DND-41 (cell line): ENCODE measurements at regions not wholly inside any gene's neighbourhood (a gene's known extent, or its start where the extent isn't known, plus 50 kb on each side); places are given as distances from the start of the nearest gene placed in this dataset.

Source experiments
- ATAC-seq: fragments of 200-7000 bp; cut with Tn5 transposase; 3 replicates; pipeline ENCODE4 v1.9.1; 2021; ENCODE audit warnings: low read depth; ENCODE audit not compliant: insufficient read depth
- DNase-seq: peaks from one replicate; pipeline ENCODE4 v3.0.0-alpha.2; 2020
- H2AFZ ChIP-seq: 2 replicates; pipeline ENCODE4 v1.6.0; 2012; ENCODE audit warnings: low read depth, low read length
- H3K27ac ChIP-seq: 2 replicates; pipeline ENCODE4 v1.5.1; 2012; ENCODE audit warnings: low read length, inconsistent platforms
- H3K27me3 ChIP-seq: fragments of 200-600 bp; sonication (generic); 2 replicates; pipeline ENCODE4 v1.6.0; 2012; ENCODE audit warnings: low read length, mild to moderate bottlenecking, inconsistent platforms; ENCODE audit not compliant: insufficient read depth, poor library complexity
- H3K36me3 ChIP-seq: 2 replicates; pipeline ENCODE4 v1.5.1; 2012; ENCODE audit warnings: low read length, inconsistent platforms; ENCODE audit not compliant: insufficient read depth
- H3K4me1 ChIP-seq: 2 replicates; pipeline ENCODE4 v1.5.1; 2012; ENCODE audit warnings: mild to moderate bottlenecking, low read length; ENCODE audit not compliant: insufficient read depth
- H3K4me2 ChIP-seq: 2 replicates; pipeline ENCODE4 v1.6.0; 2012; ENCODE audit warnings: mild to moderate bottlenecking, moderate library complexity, low read length, inconsistent platforms; ENCODE audit not compliant: insufficient read depth
- H3K4me3 ChIP-seq, 2 experiments: fragments of 200-600 bp in 1 of 2; shearing (Covaris generic) in 1 of 2; 2 replicates each; pipeline ENCODE4 v1.5.1; 2012 to 2016; ENCODE audit warnings: inconsistent platforms in 2 of 2, low read length in 2 of 2, mild to moderate bottlenecking in 2 of 2, low read depth in 1 of 2, moderate library complexity in 1 of 2
- H3K79me2 ChIP-seq: 2 replicates; pipeline ENCODE4 v1.6.0; 2012; ENCODE audit warnings: low read length, inconsistent platforms; ENCODE audit not compliant: insufficient read depth
- H3K9ac ChIP-seq: 2 replicates; pipeline ENCODE4 v1.6.0; 2012; ENCODE audit warnings: low read depth, mild to moderate bottlenecking, inconsistent platforms, low read length, moderate library complexity
- H3K9me3 ChIP-seq: 2 replicates; pipeline ENCODE4 v1.5.1; 2012; ENCODE audit warnings: low read length, moderate library complexity, mild to moderate bottlenecking, inconsistent platforms; ENCODE audit not compliant: insufficient read depth, severe bottlenecking
- H4K20me1 ChIP-seq: 2 replicates; pipeline ENCODE4 v1.6.0; 2012; ENCODE audit warnings: low read length; ENCODE audit not compliant: insufficient read depth
- CTCF ChIP-seq: IDR thresholded peaks from 2 replicates; pipeline ENCODE4 v1.5.1; 2012; ENCODE audit warnings: borderline replicate concordance, low read length, moderate library complexity, mild to moderate bottlenecking; ENCODE audit not compliant: poor library complexity, severe bottlenecking; ENCODE audit errors: extremely low read depth
- EZH2 ChIP-seq: IDR thresholded peaks from 3 replicates; pipeline ENCODE4 v1.6.1; 2012; ENCODE audit warnings: borderline replicate concordance, low read depth, mild to moderate bottlenecking, moderate library complexity, low read length, inconsistent platforms; ENCODE audit not compliant: severe bottlenecking

- no peak for DNase-seq
- H3K4me3 ChIP-seq, result no peak overlapping the region
- H3K4me1 ChIP-seq, result no peaks in the 10 kb centered on the region
- no peak overlapping the region for H2AFZ ChIP-seq
- H4K20me1 ChIP-seq, result no peaks in the 10 kb centered on the region
- no peak overlapping the region for H3K27ac ChIP-seq
- H3K9ac ChIP-seq, result no peak overlapping the region
- H3K36me3 ChIP-seq, result no peaks in the 10 kb centered on the region
- H3K9me3 ChIP-seq, result no peaks in the 10 kb centered on the region
- TF ChIP-seq EZH2, result no peak
- TF ChIP-seq CTCF, result no peak
- no peaks in the 10 kb centered on the region for H3K79me2 ChIP-seq
- ATAC-seq, result no peak
- H3K27me3 ChIP-seq, result no peaks in the 10 kb centered on the region
- H3K4me2 ChIP-seq, result no peak overlapping the region
These were observed 82.9 kb upstream of the APBB1IP start for GRCh38 chr10:26355241-26355640.

- Histone ChIP-seq H4K20me1 (no peaks in the 10 kb centered on the region), H3K4me3 (no peak overlapping the region), H3K4me1 (no peaks in the 10 kb centered on the region), H3K36me3 (no peaks in the 10 kb centered on the region), H3K27ac (no peak overlapping the region), H3K9me3 (no peaks in the 10 kb centered on the region), H3K4me2 (no peak overlapping the region), H3K27me3 (no peaks in the 10 kb centered on the region), H3K79me2 (no peaks in the 10 kb centered on the region), H2AFZ (no peak overlapping the region), H3K9ac (no peak overlapping the region)
- no peak for DNase-seq
- TF ChIP-seq CTCF, result no peak
- TF ChIP-seq EZH2, result no peak
- ATAC-seq, result no peak
These were observed 80.9 kb upstream of the APBB1IP start for GRCh38 chr10:26357203-26357602.

GRCh38 chr10:26358071-26358470 is 80.1 kb upstream of the APBB1IP start:
- Histone ChIP-seq H3K4me3 (no peak overlapping the region), H2AFZ (no peak overlapping the region), H4K20me1 (no peaks in the 10 kb centered on the region), H3K9me3 (no peaks in the 10 kb centered on the region), H3K79me2 (no peaks in the 10 kb centered on the region), H3K27ac (no peak overlapping the region), H3K4me1 (no peaks in the 10 kb centered on the region), H3K27me3 (no peaks in the 10 kb centered on the region), H3K4me2 (no peak overlapping the region), H3K36me3 (no peaks in the 10 kb centered on the region), H3K9ac (no peak overlapping the region)
- ATAC-seq, result no peak
- DNase-seq, result no peak
- no peak for TF ChIP-seq CTCF
- no peak for TF ChIP-seq EZH2

- no peak overlapping the region for H3K9ac ChIP-seq
- H3K4me2 ChIP-seq, result no peak overlapping the region
- no peak overlapping the region for H2AFZ ChIP-seq
- H3K36me3 ChIP-seq, result no peaks in the 10 kb centered on the region
- no peak for DNase-seq
- no peak overlapping the region for H3K4me3 ChIP-seq
- H3K9me3 ChIP-seq, result no peaks in the 10 kb centered on the region
- no peaks in the 10 kb centered on the region for H4K20me1 ChIP-seq
- no peak for ATAC-seq
- H3K79me2 ChIP-seq, result no peaks in the 10 kb centered on the region
- TF ChIP-seq CTCF, result no peak
- no peak for TF ChIP-seq EZH2
- no peaks in the 10 kb centered on the region for H3K27me3 ChIP-seq
- no peak overlapping the region for H3K27ac ChIP-seq
- no peaks in the 10 kb centered on the region for H3K4me1 ChIP-seq
These were observed 78.5 kb upstream of the APBB1IP start for GRCh38 chr10:26359670-26360069.
